ENCODE measurements at regions not wholly inside any gene's neighbourhood (a gene's known extent, or its start where the extent isn't known, plus 50 kb on each side); places are given as distances from the start of the nearest gene placed in this dataset.

DNA sequence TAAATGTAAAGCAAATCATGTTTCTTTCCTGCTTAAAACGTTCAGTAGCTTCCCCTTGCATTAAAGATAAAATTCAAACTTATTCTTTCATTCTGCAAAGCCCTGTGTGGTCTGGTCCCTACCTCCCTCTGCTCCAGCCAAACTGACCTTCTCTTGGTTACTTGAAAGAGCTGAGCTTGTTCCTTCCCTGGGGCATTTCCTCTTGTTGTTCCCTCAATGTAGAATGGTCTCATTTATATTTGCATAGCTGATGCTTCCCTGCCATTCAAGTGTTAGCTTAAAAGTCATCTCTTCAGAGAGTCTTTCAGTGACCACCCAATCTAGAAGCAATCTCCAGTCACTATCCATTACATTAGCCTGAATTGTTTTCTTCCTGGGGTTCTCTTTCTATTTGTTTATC lies 1618.5 kb upstream of the TENM4 start:
- H3K27ac Mint-ChIP-seq = no peak overlapping the region

DNA sequence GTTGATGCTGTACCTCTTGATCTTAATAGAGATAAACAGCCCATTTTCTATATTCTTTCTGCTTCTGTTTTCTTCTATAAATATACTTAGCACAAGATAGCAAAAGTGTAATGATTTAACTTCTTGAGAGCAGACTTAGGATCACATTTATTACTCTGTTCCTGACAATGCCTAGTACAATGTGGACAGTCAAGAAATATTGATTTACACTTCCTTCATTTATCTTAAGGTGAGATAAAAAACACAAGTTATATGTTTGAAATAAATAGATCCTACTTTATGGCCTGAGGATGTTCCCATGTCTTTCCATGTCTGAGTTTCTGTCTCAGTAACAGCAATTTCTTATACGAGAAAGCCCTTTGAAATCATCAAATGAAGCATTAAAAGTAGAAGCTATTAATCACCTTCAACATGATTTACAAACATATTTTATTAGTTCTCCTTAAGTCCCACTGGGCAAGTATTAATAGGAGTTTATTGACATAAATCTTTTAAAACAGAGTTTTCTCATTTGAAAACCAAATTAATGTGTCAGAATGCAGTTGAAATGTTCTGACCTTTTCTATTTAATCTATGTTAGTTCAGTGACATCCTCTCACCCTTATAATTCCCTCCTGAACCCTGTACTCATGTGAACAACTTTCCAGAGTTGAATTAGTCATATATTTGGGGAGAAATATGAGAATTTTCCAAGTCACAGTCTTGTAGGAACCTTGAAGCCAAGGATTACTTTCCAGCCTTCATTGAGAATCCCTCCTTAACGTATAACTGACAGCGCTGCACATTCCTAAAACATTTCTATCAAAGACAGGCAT lies 1611.7 kb upstream of the TENM4 start:
- no peak overlapping the region for H3K27ac Mint-ChIP-seq
- H3K36me3 Mint-ChIP-seq = no peaks in the 10 kb centered on the region
- POLR2A ChIA-PET = no interaction called here
- no peak for DNase-seq
- H3K9me3 Mint-ChIP-seq = peaks cover 0 to 12% (median 2%) of the 10 kb centered on the region in 9 donors
- no peak for ATAC-seq
- H3K27me3 Mint-ChIP-seq = no peaks in the 10 kb centered on the region
- no peak overlapping the region for H3K4me3 Mint-ChIP-seq
- no peaks in the 10 kb centered on the region for H3K4me1 Mint-ChIP-seq

More for the DNA sequence above, 1618.5 kb upstream of the TENM4 start:
- Mint-ChIP-seq H3K4me1 (no peaks in the 10 kb centered on the region), H3K36me3 (no peaks in the 10 kb centered on the region), H3K27me3 (peaks cover 0 to 4% (median 0%) of the 10 kb centered on the region in 5 donors), H3K9me3 (peaks cover 0 to 14% (median 8%) of the 10 kb centered on the region in 9 donors), H3K4me3 (no peak overlapping the region)
- POLR2A ChIA-PET = no interaction called here
- DNase-seq (no peak), ATAC-seq (no peak)

DNA sequence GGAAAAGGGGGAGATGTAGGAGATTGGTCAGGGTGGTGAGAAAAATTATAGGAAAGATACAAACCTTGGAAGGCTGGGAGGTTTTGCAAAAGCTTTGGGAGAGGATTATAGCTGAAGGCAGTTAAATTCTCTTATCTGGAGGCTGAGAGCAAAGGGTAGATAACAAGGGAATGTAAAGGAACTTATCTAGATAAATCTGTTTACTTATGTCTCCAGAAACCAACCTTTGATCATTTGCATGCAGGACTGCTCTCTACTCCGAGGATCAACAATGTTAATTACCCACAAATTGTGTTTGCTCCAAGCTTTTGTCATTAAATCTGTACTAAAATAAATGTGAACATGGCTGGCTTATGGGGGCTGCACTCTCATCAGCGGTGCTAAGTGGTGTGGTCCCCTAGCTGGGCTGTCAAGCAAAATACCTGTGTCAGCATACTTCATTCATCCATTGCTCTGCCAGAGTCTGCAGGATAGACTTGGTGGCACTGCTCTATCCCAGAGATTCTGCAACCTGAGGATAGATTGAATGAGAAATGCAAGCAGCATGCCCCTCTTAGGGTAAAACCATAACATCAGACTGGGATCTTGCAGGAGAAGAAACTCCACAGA lies 1599.2 kb upstream of the TENM4 start:
- Mint-ChIP-seq H3K27ac (no peak overlapping the region), H3K9me3 (peaks cover 12 to 40% (median 33%) of the 10 kb centered on the region in 9 donors)

DNA sequence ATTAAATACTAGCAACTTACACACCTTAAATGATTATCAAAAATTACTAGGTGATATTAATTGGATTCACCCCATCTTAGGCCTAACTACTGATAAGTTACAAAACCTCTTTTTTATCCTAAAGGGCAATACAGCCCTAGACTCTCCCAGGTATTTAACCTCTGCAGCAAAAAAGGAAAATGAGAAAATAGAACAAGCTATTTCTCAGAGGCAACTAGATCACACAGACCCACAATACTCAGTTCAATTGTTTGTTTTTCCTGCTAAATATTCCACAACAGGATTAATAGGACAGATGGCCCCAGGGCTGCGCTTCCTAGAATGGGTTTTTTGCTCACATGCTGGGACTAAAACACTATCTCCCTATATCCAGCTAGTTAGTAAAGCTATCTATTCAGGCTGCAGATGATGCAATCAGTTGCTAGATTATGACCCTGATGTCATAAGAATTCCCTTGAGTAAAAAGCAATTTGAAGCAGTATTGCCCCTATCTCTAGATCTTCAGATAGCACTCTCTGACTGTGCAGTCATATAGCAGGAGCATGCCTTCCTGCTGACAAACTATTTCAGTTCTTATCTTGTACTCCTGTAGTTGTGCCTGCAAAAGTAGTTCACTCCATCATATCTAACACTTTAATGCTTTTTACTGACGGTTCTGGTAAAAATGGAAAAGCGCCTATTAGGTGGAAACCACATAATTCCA lies 1595.5 kb upstream of the TENM4 start:
- Mint-ChIP-seq H3K4me3 (no peak overlapping the region), H3K9me3 (peaks cover 14 to 49% (median 37%) of the 10 kb centered on the region in 9 donors), H3K36me3 (peaks cover 0 to 7% (median 0%) of the 10 kb centered on the region in 3 donors), H3K27ac (no peak overlapping the region), H3K27me3 (peaks cover 0 to 3% (median 0%) of the 10 kb centered on the region in 5 donors), H3K4me1 (no peaks in the 10 kb centered on the region)
- ATAC-seq (no peak), DNase-seq (no peak)
- POLR2A ChIA-PET = no interaction called here

More for the DNA sequence above, 1599.2 kb upstream of the TENM4 start:
- no peak for ATAC-seq
- POLR2A ChIA-PET = no interaction called here
- DNase-seq = no peak
- no peaks in the 10 kb centered on the region for H3K27me3 Mint-ChIP-seq
- H3K36me3 Mint-ChIP-seq = peaks cover 0 to 7% (median 0%) of the 10 kb centered on the region in 3 donors
- no peak overlapping the region for H3K4me3 Mint-ChIP-seq
- H3K4me1 Mint-ChIP-seq = no peaks in the 10 kb centered on the region

DNA sequence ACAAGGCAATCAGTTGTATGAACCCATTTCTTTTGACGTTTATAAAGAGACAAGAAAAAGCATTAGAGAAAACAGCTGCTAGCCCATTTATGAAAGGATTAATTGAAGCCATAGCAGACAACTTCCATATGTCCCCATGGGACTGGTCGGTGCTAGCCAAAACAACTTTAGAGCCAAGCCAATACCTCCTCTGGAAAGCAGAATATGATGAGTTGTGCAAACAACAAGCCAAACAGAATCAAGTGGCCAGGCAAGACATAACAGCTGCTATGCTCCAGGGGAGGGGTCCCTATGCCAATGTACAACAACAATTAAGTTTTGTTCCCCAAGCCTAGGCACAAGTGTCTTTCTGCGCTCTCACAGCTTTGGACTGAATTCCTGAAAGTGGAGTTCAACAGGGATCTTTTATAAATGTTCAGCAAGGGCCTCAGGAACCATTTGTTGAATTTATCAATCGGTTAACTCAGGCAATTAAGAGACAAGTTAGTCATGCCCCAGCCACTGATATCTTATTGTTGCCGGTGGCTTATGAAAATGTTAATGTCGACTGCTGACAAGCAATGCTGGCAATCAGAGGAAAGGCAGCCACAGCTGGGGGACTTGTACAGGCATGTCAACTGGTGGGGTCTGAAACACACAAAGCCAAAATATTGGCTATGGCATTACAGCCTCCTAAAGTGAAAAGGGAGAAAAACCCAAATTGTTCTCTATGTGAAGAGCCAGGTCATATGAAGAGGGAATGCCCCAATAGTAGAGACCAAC lies 1593.1 kb upstream of the TENM4 start:
- no peaks in the 10 kb centered on the region for H3K4me1 Mint-ChIP-seq
- peaks cover 0 to 3% (median 0%) of the 10 kb centered on the region in 5 donors for H3K27me3 Mint-ChIP-seq
- peaks cover 0 to 7% (median 0%) of the 10 kb centered on the region in 3 donors for H3K36me3 Mint-ChIP-seq
- H3K9me3 Mint-ChIP-seq = peaks cover 14 to 48% (median 36%) of the 10 kb centered on the region in 9 donors
- POLR2A ChIA-PET = no interaction called here
- H3K4me3 Mint-ChIP-seq = no peak overlapping the region
- DNase-seq (no peak), ATAC-seq (no peak)
- H3K27ac Mint-ChIP-seq = no peak overlapping the region

DNA sequence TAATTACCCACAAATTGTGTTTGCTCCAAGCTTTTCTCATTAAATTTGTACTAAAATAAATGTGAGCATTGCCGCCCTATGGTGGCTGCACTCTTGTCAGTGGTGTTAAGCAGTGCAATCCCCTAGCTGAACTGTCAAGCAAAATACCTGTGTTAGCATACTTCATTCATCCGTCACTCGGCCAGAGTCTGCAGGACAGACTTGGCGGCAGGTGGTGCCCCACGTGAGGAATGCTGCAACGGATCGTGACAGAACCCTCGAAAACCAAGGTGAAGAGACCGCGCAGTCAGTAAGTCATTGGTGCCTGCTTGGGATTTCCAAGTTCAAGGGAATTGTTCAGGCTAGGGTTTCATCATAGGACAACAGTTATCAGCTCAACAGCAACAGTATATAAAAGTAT lies 1592.1 kb upstream of the TENM4 start:
- H3K36me3 Mint-ChIP-seq = peaks cover 0 to 7% (median 0%) of the 10 kb centered on the region in 3 donors
- H3K27me3 Mint-ChIP-seq = peaks cover 0 to 3% (median 0%) of the 10 kb centered on the region in 5 donors
- H3K4me3 Mint-ChIP-seq = no peak overlapping the region
- peaks cover 17 to 46% (median 31%) of the 10 kb centered on the region in 9 donors for H3K9me3 Mint-ChIP-seq
- POLR2A ChIA-PET = no interaction called here
- no peaks in the 10 kb centered on the region for H3K4me1 Mint-ChIP-seq
- DNase-seq (no peak), ATAC-seq (no peak)
- H3K27ac Mint-ChIP-seq = no peak overlapping the region

DNA sequence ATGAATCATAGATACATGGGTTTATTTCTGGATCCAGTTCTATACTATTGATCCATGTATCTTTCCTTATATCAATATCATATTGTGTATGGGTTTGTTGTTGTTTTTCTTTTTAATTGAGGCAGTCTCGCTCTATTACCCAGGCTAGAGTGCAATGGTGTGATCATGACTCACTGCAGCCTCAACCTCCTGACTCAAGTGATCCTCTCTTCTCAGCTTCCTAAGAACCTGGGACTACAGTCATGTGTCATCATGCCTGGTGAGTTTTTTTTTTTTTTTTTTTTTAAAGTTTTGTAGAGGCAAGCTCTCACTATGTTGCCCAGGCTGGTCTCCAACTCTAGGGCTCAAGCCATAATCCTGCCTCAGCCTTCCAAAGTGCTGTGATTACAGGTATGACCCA lies 1589.4 kb upstream of the TENM4 start:
- Mint-ChIP-seq H3K4me3 (no peak overlapping the region), H3K9me3 (peaks cover 0 to 20% (median 16%) of the 10 kb centered on the region in 9 donors), H3K4me1 (no peaks in the 10 kb centered on the region), H3K27me3 (peaks cover 0 to 3% (median 0%) of the 10 kb centered on the region in 5 donors), H3K36me3 (no peaks in the 10 kb centered on the region), H3K27ac (no peak overlapping the region)
- POLR2A ChIA-PET = no interaction called here
- DNase-seq (no peak), ATAC-seq (no peak)

DNA sequence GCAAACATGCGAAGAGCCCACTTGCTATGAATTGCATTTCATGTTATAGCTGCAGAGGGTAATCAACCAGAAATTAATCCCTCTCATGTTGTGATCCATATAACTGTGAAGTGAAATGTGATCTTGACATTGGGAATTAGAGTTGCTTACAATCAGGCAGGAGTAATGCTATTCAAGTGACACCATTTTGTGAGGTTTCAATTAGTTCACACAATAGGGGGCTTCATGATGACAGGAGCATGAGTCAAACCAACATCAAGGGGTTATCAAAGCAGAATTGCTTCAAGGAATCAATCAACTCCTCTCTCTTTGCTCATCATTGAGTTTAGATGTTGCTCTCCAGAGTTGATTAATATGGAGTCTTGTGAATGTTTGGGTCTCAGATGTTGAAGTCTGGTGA lies 1585.2 kb upstream of the TENM4 start:
- POLR2A ChIA-PET = no interaction called here
- Mint-ChIP-seq H3K27ac (no peak overlapping the region), H3K4me3 (no peak overlapping the region), H3K27me3 (no peaks in the 10 kb centered on the region), H3K36me3 (no peaks in the 10 kb centered on the region), H3K9me3 (peaks cover 0 to 19% (median 3%) of the 10 kb centered on the region in 9 donors), H3K4me1 (no peaks in the 10 kb centered on the region)
- ATAC-seq (no peak), DNase-seq (no peak)

DNA sequence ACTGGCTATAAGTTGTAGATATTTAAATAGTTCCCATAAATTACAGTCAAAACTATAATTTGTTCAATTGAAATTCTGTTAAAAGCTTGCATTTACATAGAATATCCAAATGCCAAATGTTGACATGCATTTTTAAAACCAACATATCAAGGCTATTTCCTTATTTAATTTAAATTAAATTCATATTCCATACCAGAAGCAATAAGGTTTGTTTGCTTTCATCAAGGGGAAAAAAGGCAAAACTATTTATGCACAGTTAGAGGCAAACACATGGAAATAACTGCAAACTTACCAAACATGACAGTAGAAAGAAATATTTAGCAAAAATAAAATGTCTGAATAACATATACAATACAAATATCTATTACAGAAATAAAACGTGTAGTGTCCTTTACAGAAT lies 1581.2 kb upstream of the TENM4 start:
- H3K36me3 Mint-ChIP-seq = no peaks in the 10 kb centered on the region
- no peak for DNase-seq
- H3K27me3 Mint-ChIP-seq = no peaks in the 10 kb centered on the region
- POLR2A ChIA-PET = no interaction called here
- no peaks in the 10 kb centered on the region for H3K4me1 Mint-ChIP-seq
- no peak overlapping the region for H3K4me3 Mint-ChIP-seq
- no peak for ATAC-seq
- no peak overlapping the region for H3K27ac Mint-ChIP-seq
- H3K9me3 Mint-ChIP-seq = peaks cover 2 to 25% (median 9%) of the 10 kb centered on the region in 9 donors

DNA sequence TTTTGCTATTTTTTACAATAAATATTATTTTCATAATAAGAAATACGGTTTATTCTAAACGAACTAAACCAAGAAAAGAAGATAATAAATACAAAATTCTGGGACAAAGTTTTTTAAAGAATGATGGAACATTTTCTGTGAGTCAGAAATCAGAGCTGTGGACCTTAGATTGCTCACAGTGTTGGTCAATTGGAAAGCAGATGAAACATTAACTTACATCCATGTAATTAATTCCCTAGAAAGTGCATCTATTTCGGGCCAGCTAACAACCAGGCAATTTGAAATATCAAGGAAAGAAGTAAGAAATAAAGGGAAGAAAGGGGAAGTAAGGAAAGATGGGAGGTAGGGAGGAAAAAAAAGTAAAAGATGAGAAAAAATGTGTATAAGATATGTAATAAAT lies 1569.8 kb upstream of the TENM4 start:
- Mint-ChIP-seq H3K9me3 (peaks cover 2 to 18% (median 7%) of the 10 kb centered on the region in 9 donors), H3K27me3 (no peaks in the 10 kb centered on the region), H3K4me3 (no peak overlapping the region), H3K4me1 (no peaks in the 10 kb centered on the region), H3K36me3 (no peaks in the 10 kb centered on the region), H3K27ac (no peak overlapping the region)
- ATAC-seq = no peak
- no peak for DNase-seq
- POLR2A ChIA-PET = no interaction called here

DNA sequence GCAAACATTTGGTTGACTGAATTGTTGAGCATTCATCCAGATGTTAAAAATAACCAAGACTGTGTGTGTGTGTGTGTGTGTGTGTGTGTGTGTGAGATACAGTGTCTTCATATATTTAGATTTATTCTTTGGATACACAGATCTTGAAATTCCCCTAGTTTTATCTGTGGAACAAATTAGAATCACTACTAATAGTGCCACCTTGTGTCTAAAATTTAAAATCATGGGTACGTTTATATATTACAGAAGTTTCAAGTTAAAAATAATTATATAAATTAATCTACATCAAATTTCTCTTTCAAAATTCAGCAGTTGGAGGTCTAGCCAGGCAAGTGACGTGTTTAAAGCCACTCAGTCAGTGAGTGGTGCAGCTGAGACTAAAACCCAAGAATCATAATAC lies 1566.2 kb upstream of the TENM4 start:
- Mint-ChIP-seq H3K4me1 (no peaks in the 10 kb centered on the region), H3K36me3 (no peaks in the 10 kb centered on the region), H3K9me3 (peaks cover 0 to 12% (median 3%) of the 10 kb centered on the region in 9 donors), H3K27me3 (no peaks in the 10 kb centered on the region), H3K27ac (no peak overlapping the region), H3K4me3 (no peak overlapping the region)
- POLR2A ChIA-PET = no interaction called here
- DNase-seq (no peak), ATAC-seq (no peak)

DNA sequence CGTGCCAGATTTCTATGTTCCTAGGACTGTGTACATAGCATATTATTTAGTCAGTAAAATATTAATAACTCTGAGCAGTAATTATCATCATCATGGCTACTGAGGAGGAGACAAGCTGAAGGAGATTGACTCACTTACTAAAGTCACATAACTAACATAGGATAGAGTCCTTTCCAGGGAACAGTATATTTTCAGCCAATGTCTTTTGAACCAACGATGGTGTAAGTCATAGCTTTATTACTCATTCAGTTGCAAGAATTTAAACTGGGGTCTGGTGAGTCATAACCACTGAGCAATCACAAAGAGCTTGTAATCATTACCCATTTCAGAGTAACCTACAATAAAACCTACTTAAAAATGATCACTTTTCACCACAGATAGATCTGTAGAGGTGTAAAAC lies 1564.8 kb upstream of the TENM4 start:
- H3K36me3 Mint-ChIP-seq = no peaks in the 10 kb centered on the region
- H3K9me3 Mint-ChIP-seq = peaks cover 0 to 5% (median 2%) of the 10 kb centered on the region in 9 donors
- no peak overlapping the region for H3K4me3 Mint-ChIP-seq
- DNase-seq (no peak), ATAC-seq (no peak)
- POLR2A ChIA-PET = no interaction called here
- no peak overlapping the region for H3K27ac Mint-ChIP-seq
- H3K27me3 Mint-ChIP-seq = no peaks in the 10 kb centered on the region
- no peaks in the 10 kb centered on the region for H3K4me1 Mint-ChIP-seq
